ENCODE measurements at regions not wholly inside any gene's neighbourhood (a gene's known extent, or its start where the extent isn't known, plus 50 kb on each side); places are given as distances from the start of the nearest gene placed in this dataset.

GRCh38 chr18:61948846-61949438, 56.1 kb upstream of the RNF152 start:
- DNase-seq: no peak

- DNase-seq: no peak
These were observed 55.5 kb upstream of the RNF152 start for GRCh38 chr18:61948281-61948741.

- no peak for DNase-seq
These were observed 53.6 kb upstream of the RNF152 start for GRCh38 chr18:61946449-61946848.

GRCh38 chr18:61943175-61943964, 50.6 kb upstream of the RNF152 start:
- DNase-seq: no peak

All from stimulated activated naive CD4-positive, alpha-beta T cell (primary cell).